Endodermal cell (in vitro differentiated cells): ENCODE measurements at regions not wholly inside any gene's neighbourhood (a gene's known extent, or its start where the extent isn't known, plus 50 kb on each side); places are given as distances from the start of the nearest gene placed in this dataset.

Source experiments
- DNase-seq: peaks from one replicate; pipeline ENCODE4 v3.0.0-alpha.2; 2017
- H3K27ac ChIP-seq: 2 replicates; pipeline ENCODE4 v1.5.1; 2013; ENCODE audit warnings: mild to moderate bottlenecking, low read depth, low read length, moderate library complexity
- H3K27me3 ChIP-seq: 2 replicates; pipeline ENCODE4 v1.6.1; 2013; ENCODE audit warnings: mild to moderate bottlenecking, low read length, moderate library complexity; ENCODE audit not compliant: insufficient read depth, control insufficient read depth, poor library complexity, severe bottlenecking
- H3K36me3 ChIP-seq: 2 replicates; pipeline ENCODE4 v1.7.0; 2013; ENCODE audit warnings: mild to moderate bottlenecking, low read length, moderate library complexity; ENCODE audit not compliant: control insufficient read depth, insufficient read depth
- H3K4me1 ChIP-seq: one replicate; pipeline ENCODE4 v1.7.0; 2013; ENCODE audit warnings: low read length; ENCODE audit not compliant: control insufficient read depth, insufficient read depth
- H3K4me3 ChIP-seq: 2 replicates; pipeline ENCODE4 v1.5.1; 2013; ENCODE audit warnings: mild to moderate bottlenecking, low read length, moderate library complexity
- H3K9ac ChIP-seq: 2 replicates; pipeline ENCODE4 v1.6.1; 2013; ENCODE audit warnings: mild to moderate bottlenecking, low read length, moderate library complexity; ENCODE audit not compliant: poor library complexity, severe bottlenecking; ENCODE audit errors: extremely low read depth
- H3K9me3 ChIP-seq: 2 replicates; pipeline ENCODE4 v1.6.1; 2013; ENCODE audit warnings: mild to moderate bottlenecking, low read length, moderate library complexity; ENCODE audit not compliant: control insufficient read depth
- H3K27ac Mint-ChIP-seq: 2 replicates; pipeline ENCODE4 v1.8.0; 2020; ENCODE audit warnings: mixed read lengths
- H3K27me3 Mint-ChIP-seq: 2 replicates; pipeline ENCODE4 v1.8.0; 2021; ENCODE audit warnings: mild to moderate bottlenecking, mixed read lengths; ENCODE audit not compliant: insufficient read depth
- H3K36me3 Mint-ChIP-seq: 2 replicates; pipeline ENCODE4 v1.8.0; 2020; ENCODE audit warnings: low read depth, mixed read lengths
- H3K4me1 Mint-ChIP-seq: 2 replicates; pipeline ENCODE4 v1.8.0; 2020; ENCODE audit warnings: mixed read lengths
- H3K4me3 Mint-ChIP-seq: 2 replicates; pipeline ENCODE4 v1.8.0; 2020; ENCODE audit warnings: mild to moderate bottlenecking, moderate library complexity, mixed read lengths
- H3K9me3 Mint-ChIP-seq: 2 replicates; pipeline ENCODE4 v1.8.0; 2020; ENCODE audit warnings: mild to moderate bottlenecking, mixed read lengths
- CTCF ChIP-seq: fragments of 200-600 bp; sonication (generic); conservative IDR thresholded peaks from 2 replicates; pipeline ENCODE4 v1.5.0; 2021; ENCODE audit warnings: antibody characterized with exemption, mild to moderate bottlenecking
- WGBS, 2 experiments: methylation state at CpG; one replicate each; pipeline versions ENCODE4 v1.1.5 to v1.1.7; 2013; ENCODE audit warnings: missing lambda C conversion rate in 2 of 2, mixed read lengths in 1 of 2; ENCODE audit not compliant: insufficient coverage in 1 of 2, insufficient read length in 1 of 2; 5-methylcytosine and 5-hydroxymethylcytosine counted together

DNA sequence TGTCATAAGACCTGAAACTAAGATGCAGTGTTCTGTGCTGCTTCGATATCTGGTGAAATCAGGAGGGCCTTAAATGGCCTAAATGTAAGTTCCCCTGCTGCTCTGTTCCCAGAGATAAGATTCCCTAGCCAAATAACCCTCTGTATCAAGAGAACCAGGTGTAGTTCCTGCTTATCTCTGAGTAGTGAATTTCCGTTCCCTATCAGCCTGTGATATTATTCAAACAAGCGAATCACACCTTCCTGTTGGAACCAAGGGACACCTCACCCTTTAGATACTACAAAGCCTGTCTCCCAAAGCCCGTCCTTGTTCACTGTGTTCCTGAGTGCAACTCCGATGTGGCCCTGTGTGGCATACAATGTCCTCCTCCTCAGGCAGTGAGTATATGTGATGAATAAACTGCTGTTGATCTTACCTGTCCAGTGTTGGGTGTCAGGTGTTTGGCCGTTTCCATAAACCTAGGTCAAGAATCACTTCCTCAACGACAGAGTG is 52.2 kb upstream of the COCH start:
- no peak for DNase-seq
- Histone ChIP-seq H3K9ac (no peak overlapping the region), H3K4me1 (no peaks in the 10 kb centered on the region), H3K27ac (no peak overlapping the region), H3K9me3 (peaks cover 25% of the 10 kb centered on the region), H3K36me3 (no peaks in the 10 kb centered on the region), H3K4me3 (peak overlapping the region; percentile 16), H3K27me3 (no peaks in the 10 kb centered on the region)
- peaks cover 24% of the 10 kb centered on the region for H3K9me3 Mint-ChIP-seq
- peaks cover 21% of the 10 kb centered on the region for H3K4me1 Mint-ChIP-seq
- peaks cover 6% of the 10 kb centered on the region for H3K36me3 Mint-ChIP-seq
- peak overlapping the region; percentile 16 for H3K27ac Mint-ChIP-seq
- TF ChIP-seq CTCF: no peak
- H3K27me3 Mint-ChIP-seq: no peaks in the 10 kb centered on the region
- 53 to 59% methylated on average over 3 to 7 of the region's 7 CpGs for WGBS, 2 experiments
- H3K4me3 Mint-ChIP-seq: no peak overlapping the region
